ENCODE measurements at regions not wholly inside any gene's neighbourhood (a gene's known extent, or its start where the extent isn't known, plus 50 kb on each side); places are given as distances from the start of the nearest gene placed in this dataset.

DNA sequence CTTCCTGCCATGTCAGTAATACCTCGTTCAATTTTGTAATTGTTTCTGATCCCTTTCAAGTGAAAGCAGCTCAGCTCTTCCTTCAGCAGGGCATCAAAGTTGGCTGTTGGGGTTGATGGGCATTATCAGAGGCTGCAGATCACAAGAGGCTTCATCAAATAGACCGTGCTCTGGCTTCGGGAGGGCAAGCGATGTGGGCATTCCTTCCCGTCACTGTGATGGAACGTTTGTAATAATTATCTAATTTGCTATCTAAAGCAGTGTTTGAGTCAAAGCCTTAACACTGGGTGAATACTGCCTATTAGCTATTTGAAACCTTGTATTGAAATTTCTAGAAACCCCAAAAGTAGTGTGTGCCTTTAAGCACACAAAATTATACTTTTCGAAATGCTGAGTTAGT, 170.1 kb downstream of the OTUD1 start:
- TF ChIP-seq CTCF (conservative IDR thresholded peaks at IDR 0.05) (no peak), ZFX (IDR thresholded peaks at IDR 0.05) (no peak)

Data from C4-2B (cell line).